HFFc6 (cell line): ENCODE measurements at regions not wholly inside any gene's neighbourhood (a gene's known extent, or its start where the extent isn't known, plus 50 kb on each side); places are given as distances from the start of the nearest gene placed in this dataset.

Experiments used
- DNase-seq: peaks from one replicate; pipeline ENCODE4 v3.0.0-alpha.2; 2018
- H3K27ac Mint-ChIP-seq: 2 replicates; pipeline ENCODE4 v1.8.0; 2020; ENCODE audit warnings: mild to moderate bottlenecking, mixed read lengths
- H3K27me3 Mint-ChIP-seq: 2 replicates; pipeline ENCODE4 v1.8.0; 2021; ENCODE audit warnings: mild to moderate bottlenecking, moderate library complexity, mixed read lengths; ENCODE audit not compliant: insufficient read depth
- H3K36me3 Mint-ChIP-seq: 2 replicates; pipeline ENCODE4 v1.8.0; 2021; ENCODE audit warnings: low read depth, mixed read lengths
- H3K4me1 Mint-ChIP-seq: 2 replicates; pipeline ENCODE4 v1.8.0; 2020; ENCODE audit warnings: low read depth, mixed read lengths
- H3K4me3 Mint-ChIP-seq: 2 replicates; pipeline ENCODE4 v1.8.0; 2020; ENCODE audit warnings: mild to moderate bottlenecking, moderate library complexity, mixed read lengths
- H3K9me3 Mint-ChIP-seq: 2 replicates; pipeline ENCODE4 v1.8.0; 2020; ENCODE audit warnings: mild to moderate bottlenecking, mixed read lengths
- CTCF ChIP-seq: fragments of 200-600 bp; sonication (generic); IDR thresholded peaks from 2 replicates; pipeline ENCODE4 v1.5.0; 2021; ENCODE audit warnings: antibody characterized with exemption, mild to moderate bottlenecking

GRCh38 chr13:34671137-34671536, 270.9 kb upstream of the NBEA start:
- Mint-ChIP-seq H3K4me1 (peaks cover 6% of the 10 kb centered on the region; the same call in 1 of the 2 replicates), H3K27me3 (no peaks in the 10 kb centered on the region; the same call in 1 of the 2 replicates), H3K4me3 (no peak overlapping the region), H3K27ac (no peak overlapping the region), H3K9me3 (no peaks in the 10 kb centered on the region; the same call in 1 of the 2 replicates), H3K36me3 (no peaks in the 10 kb centered on the region)
- no peak for DNase-seq
- TF ChIP-seq CTCF: no peak

GRCh38 chr13:34672631-34673030, 269.4 kb upstream of the NBEA start:
- Mint-ChIP-seq H3K27me3 (no peaks in the 10 kb centered on the region), H3K4me3 (no peak overlapping the region), H3K27ac (no peak overlapping the region), H3K36me3 (no peaks in the 10 kb centered on the region), H3K9me3 (no peaks in the 10 kb centered on the region; the same call in 1 of the 2 replicates), H3K4me1 (peaks cover 6% of the 10 kb centered on the region; the same call in 1 of the 2 replicates)
- no peak for TF ChIP-seq CTCF
- DNase-seq: peak; percentile 20

GRCh38 chr13:34675626-34676025, 266.4 kb upstream of the NBEA start:
- DNase-seq: no peak
- TF ChIP-seq CTCF: no peak
- H3K36me3 Mint-ChIP-seq: no peaks in the 10 kb centered on the region
- H3K27me3 Mint-ChIP-seq: no peaks in the 10 kb centered on the region
- H3K4me1 Mint-ChIP-seq: peaks cover 13% of the 10 kb centered on the region; the same call in 1 of the 2 replicates
- no peak overlapping the region for H3K27ac Mint-ChIP-seq
- no peak overlapping the region for H3K4me3 Mint-ChIP-seq
- no peaks in the 10 kb centered on the region; the same call in 1 of the 2 replicates for H3K9me3 Mint-ChIP-seq

GRCh38 chr13:34678154-34678553, 263.9 kb upstream of the NBEA start:
- Mint-ChIP-seq H3K9me3 (no peaks in the 10 kb centered on the region; the same call in 1 of the 2 replicates), H3K27me3 (no peaks in the 10 kb centered on the region), H3K36me3 (no peaks in the 10 kb centered on the region), H3K4me3 (no peak overlapping the region; the same call in 1 of the 2 replicates), H3K27ac (no peak overlapping the region), H3K4me1 (peaks cover 7% of the 10 kb centered on the region; the same call in 1 of the 2 replicates)
- DNase-seq: peak; percentile 53
- no peak for TF ChIP-seq CTCF

- no peak for DNase-seq
- H3K36me3 Mint-ChIP-seq: no peaks in the 10 kb centered on the region
- peaks cover 7% of the 10 kb centered on the region; the same call in 1 of the 2 replicates for H3K4me1 Mint-ChIP-seq
- H3K9me3 Mint-ChIP-seq: no peaks in the 10 kb centered on the region; the same call in 1 of the 2 replicates
- H3K27me3 Mint-ChIP-seq: no peaks in the 10 kb centered on the region
- H3K27ac Mint-ChIP-seq: no peak overlapping the region
- no peak for TF ChIP-seq CTCF
- H3K4me3 Mint-ChIP-seq: no peak overlapping the region
Measured at GRCh38 chr13:34681405-34681955, 260.6 kb upstream of the NBEA start.
